ENCODE measurements at regions not wholly inside any gene's neighbourhood (a gene's known extent, or its start where the extent isn't known, plus 50 kb on each side); places are given as distances from the start of the nearest gene placed in this dataset.

DNA sequence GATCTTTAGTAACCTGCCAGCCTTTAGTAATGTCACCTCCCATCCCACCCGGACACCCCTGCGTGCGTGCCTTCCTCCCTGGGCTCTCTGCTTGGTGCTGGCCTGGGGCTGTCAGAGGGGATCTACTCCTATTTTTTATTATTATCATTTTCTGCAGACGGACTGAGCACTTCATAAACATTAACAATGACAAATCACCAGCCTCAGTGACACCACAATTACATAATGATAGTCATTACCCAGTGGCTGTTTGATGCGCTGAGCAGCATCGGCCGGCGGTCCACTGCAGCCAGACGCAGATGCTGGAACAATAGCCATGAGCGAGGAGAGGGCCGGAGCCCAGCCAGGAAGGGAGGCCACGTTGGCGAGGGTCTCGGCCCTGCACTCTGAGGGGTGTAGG lies 309.3 kb upstream of the AJAP1 start:
- Histone ChIP-seq H3K9me3 (ENCODE audit: control insufficient read depth in 4 of 4, low read length in 3 of 4) (no peaks in the 10 kb centered on the region), H3K27me3 (ENCODE audit: control insufficient read depth in 4 of 4, insufficient read depth in 4 of 4, low read length in 3 of 4) (no peaks in the 10 kb centered on the region), H3K4me3 (ENCODE audit: low read depth in 1 of 3, low read length in 3 of 3) (no peak overlapping the region), H3K36me3 (ENCODE audit: control insufficient read depth in 4 of 4, insufficient read depth in 3 of 4, low read depth in 1 of 4, low read length in 3 of 4) (no peaks in the 10 kb centered on the region), H3K27ac (ENCODE audit: low read depth in 1 of 2, low read length in 2 of 2) (no peak overlapping the region), H3K4me1 (ENCODE audit: control insufficient read depth in 4 of 4, insufficient read depth in 4 of 4, low read length in 3 of 4) (no peaks in the 10 kb centered on the region), H3K9ac (ENCODE audit: low read depth in 1 of 2, low read length in 2 of 2) (no peak overlapping the region)
- no peak for DNase-seq (ENCODE audit: low spot score)
- TF ChIP-seq HNF4G (IDR thresholded peaks at IDR 0.05) (no peak), TAF1 (conservative IDR thresholded peaks at IDR 0.05) (no peak), EGR1 (IDR thresholded peaks at IDR 0.05; ENCODE audit: low read depth in 2 of 2) (no peak), FOXA2 (IDR thresholded peaks at IDR 0.05) (no peak), YY1 (IDR thresholded peaks at IDR 0.05) (no peak), SP1 (IDR thresholded peaks at IDR 0.05) (no peak), NR2F2 (IDR thresholded peaks at IDR 0.05) (no peak), JUND (IDR thresholded peaks at IDR 0.05) (no peak), FOXA1 (IDR thresholded peaks at IDR 0.05) (no peak), HNF4A (conservative IDR thresholded peaks at IDR 0.05) (no peak)
- TF ChIP-seq, protein P1, sequence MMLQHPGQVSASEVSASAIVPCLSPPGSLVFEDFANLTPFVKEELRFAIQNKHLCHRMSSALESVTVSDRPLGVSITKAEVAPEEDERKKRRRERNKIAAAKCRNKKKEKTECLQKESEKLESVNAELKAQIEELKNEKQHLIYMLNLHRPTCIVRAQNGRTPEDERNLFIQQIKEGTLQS (IDR thresholded peaks at IDR 0.05), result no peak
- TF ChIP-seq, protein P2, sequence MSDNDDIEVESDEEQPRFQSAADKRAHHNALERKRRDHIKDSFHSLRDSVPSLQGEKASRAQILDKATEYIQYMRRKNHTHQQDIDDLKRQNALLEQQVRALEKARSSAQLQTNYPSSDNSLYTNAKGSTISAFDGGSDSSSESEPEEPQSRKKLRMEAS (IDR thresholded peaks at IDR 0.05), result no peak
- TF ChIP-seq, protein P3, sequence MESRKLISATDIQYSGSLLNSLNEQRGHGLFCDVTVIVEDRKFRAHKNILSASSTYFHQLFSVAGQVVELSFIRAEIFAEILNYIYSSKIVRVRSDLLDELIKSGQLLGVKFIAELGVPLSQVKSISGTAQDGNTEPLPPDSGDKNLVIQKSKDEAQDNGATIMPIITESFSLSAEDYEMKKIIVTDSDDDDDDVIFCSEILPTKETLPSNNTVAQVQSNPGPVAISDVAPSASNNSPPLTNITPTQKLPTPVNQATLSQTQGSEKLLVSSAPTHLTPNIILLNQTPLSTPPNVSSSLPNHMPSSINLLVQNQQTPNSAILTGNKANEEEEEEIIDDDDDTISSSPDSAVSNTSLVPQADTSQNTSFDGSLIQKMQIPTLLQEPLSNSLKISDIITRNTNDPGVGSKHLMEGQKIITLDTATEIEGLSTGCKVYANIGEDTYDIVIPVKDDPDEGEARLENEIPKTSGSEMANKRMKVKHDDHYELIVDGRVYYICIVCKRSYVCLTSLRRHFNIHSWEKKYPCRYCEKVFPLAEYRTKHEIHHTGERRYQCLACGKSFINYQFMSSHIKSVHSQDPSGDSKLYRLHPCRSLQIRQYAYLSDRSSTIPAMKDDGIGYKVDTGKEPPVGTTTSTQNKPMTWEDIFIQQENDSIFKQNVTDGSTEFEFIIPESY (IDR thresholded peaks at IDR 0.05), result no peak
- TF ChIP-seq, protein P4, sequence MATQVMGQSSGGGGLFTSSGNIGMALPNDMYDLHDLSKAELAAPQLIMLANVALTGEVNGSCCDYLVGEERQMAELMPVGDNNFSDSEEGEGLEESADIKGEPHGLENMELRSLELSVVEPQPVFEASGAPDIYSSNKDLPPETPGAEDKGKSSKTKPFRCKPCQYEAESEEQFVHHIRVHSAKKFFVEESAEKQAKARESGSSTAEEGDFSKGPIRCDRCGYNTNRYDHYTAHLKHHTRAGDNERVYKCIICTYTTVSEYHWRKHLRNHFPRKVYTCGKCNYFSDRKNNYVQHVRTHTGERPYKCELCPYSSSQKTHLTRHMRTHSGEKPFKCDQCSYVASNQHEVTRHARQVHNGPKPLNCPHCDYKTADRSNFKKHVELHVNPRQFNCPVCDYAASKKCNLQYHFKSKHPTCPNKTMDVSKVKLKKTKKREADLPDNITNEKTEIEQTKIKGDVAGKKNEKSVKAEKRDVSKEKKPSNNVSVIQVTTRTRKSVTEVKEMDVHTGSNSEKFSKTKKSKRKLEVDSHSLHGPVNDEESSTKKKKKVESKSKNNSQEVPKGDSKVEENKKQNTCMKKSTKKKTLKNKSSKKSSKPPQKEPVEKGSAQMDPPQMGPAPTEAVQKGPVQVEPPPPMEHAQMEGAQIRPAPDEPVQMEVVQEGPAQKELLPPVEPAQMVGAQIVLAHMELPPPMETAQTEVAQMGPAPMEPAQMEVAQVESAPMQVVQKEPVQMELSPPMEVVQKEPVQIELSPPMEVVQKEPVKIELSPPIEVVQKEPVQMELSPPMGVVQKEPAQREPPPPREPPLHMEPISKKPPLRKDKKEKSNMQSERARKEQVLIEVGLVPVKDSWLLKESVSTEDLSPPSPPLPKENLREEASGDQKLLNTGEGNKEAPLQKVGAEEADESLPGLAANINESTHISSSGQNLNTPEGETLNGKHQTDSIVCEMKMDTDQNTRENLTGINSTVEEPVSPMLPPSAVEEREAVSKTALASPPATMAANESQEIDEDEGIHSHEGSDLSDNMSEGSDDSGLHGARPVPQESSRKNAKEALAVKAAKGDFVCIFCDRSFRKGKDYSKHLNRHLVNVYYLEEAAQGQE (IDR thresholded peaks at IDR 0.05), result no peak
- TF ChIP-seq, protein P5, sequence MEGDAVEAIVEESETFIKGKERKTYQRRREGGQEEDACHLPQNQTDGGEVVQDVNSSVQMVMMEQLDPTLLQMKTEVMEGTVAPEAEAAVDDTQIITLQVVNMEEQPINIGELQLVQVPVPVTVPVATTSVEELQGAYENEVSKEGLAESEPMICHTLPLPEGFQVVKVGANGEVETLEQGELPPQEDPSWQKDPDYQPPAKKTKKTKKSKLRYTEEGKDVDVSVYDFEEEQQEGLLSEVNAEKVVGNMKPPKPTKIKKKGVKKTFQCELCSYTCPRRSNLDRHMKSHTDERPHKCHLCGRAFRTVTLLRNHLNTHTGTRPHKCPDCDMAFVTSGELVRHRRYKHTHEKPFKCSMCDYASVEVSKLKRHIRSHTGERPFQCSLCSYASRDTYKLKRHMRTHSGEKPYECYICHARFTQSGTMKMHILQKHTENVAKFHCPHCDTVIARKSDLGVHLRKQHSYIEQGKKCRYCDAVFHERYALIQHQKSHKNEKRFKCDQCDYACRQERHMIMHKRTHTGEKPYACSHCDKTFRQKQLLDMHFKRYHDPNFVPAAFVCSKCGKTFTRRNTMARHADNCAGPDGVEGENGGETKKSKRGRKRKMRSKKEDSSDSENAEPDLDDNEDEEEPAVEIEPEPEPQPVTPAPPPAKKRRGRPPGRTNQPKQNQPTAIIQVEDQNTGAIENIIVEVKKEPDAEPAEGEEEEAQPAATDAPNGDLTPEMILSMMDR (IDR thresholded peaks at IDR 0.05; ENCODE audit: low read depth, low read length, missing input control), result no peak
- 81% methylated on average over 14 of the region's 14 CpGs for WGBS

DNA sequence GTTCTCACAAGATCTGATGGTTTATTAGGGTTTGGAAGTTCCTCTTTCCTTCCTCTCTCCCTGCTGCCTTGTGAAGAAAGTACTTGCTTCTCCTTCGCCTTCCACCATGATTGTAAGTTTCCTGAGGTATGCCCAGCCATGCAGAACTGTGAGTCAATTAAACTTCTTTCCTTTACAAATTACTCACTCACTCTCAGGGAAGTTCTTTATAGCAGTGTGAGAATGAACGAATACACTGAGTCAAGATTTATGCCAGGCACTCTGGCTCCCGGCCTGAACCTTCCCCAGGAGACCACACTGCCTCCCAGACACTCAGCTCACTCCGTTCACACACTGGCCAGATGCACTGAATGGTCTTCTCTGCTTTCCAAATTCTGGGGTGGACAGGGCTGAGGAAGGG lies 308.3 kb upstream of the AJAP1 start:
- TF ChIP-seq YY1 (IDR thresholded peaks at IDR 0.05), result no peak
- TF ChIP-seq JUND (IDR thresholded peaks at IDR 0.05), result no peak
- TF ChIP-seq TAF1 (conservative IDR thresholded peaks at IDR 0.05), result no peak
- TF ChIP-seq, protein P2 (IDR thresholded peaks at IDR 0.05), result no peak
- WGBS, result 65% methylated on average over 4 of the region's 4 CpGs
- DNase-seq (ENCODE audit: low spot score), result no peak
- H3K27ac ChIP-seq (ENCODE audit: low read depth in 1 of 2, low read length in 2 of 2), result no peak overlapping the region
- no peak overlapping the region for H3K4me3 ChIP-seq (ENCODE audit: low read depth in 1 of 3, low read length in 3 of 3)
- no peaks in the 10 kb centered on the region for H3K4me1 ChIP-seq (ENCODE audit: control insufficient read depth in 4 of 4, insufficient read depth in 4 of 4, low read length in 3 of 4)
- no peaks in the 10 kb centered on the region for H3K27me3 ChIP-seq (ENCODE audit: control insufficient read depth in 4 of 4, insufficient read depth in 4 of 4, low read length in 3 of 4)
- no peaks in the 10 kb centered on the region for H3K9me3 ChIP-seq (ENCODE audit: control insufficient read depth in 4 of 4, low read length in 3 of 4)
- H3K9ac ChIP-seq (ENCODE audit: low read depth in 1 of 2, low read length in 2 of 2), result no peak overlapping the region
- H3K36me3 ChIP-seq (ENCODE audit: control insufficient read depth in 4 of 4, insufficient read depth in 3 of 4, low read depth in 1 of 4, low read length in 3 of 4), result no peaks in the 10 kb centered on the region
